ENCODE measurements at regions not wholly inside any gene's neighbourhood (a gene's known extent, or its start where the extent isn't known, plus 50 kb on each side); places are given as distances from the start of the nearest gene placed in this dataset.

GRCh38 chr21:27371975-27372331 is 405.1 kb upstream of the ADAMTS5 start:
- Histone ChIP-seq H3K4me3 (no peak overlapping the region), H3K36me3 (ENCODE audit: insufficient read depth in 1 of 2, low read depth in 1 of 2) (no peaks in the 10 kb centered on the region), H3K9me3 (no peaks in the 10 kb centered on the region), H3K27me3 (ENCODE audit: insufficient read depth in 3 of 3, low read length in 2 of 3) (no peaks in the 10 kb centered on the region), H3K4me1 (no peaks in the 10 kb centered on the region), H3K27ac (no peak overlapping the region)
- no peak for TF ChIP-seq CTCF (IDR thresholded peaks at IDR 0.05)
- DNase-seq: no peak
- no peak for ATAC-seq
- intact Hi-C loops (cut with DNase I): no loop called here

- Histone ChIP-seq H3K4me1 (no peaks in the 10 kb centered on the region), H3K36me3 (ENCODE audit: insufficient read depth in 1 of 2, low read depth in 1 of 2) (no peaks in the 10 kb centered on the region), H3K27ac (no peak overlapping the region), H3K4me3 (no peak overlapping the region), H3K9me3 (no peaks in the 10 kb centered on the region), H3K27me3 (ENCODE audit: insufficient read depth in 3 of 3, low read length in 2 of 3) (no peaks in the 10 kb centered on the region)
- intact Hi-C loops (cut with DNase I): no loop called here
- no peak for TF ChIP-seq CTCF (IDR thresholded peaks at IDR 0.05)
- no peak for ATAC-seq
- WGBS, 3 donors: 35 to 40% (median 40%) methylated on average over 5 of the region's 5 CpGs
- no peak for DNase-seq
These were observed 404.5 kb upstream of the ADAMTS5 start for GRCh38 chr21:27371115-27371974.

- H3K9me3 ChIP-seq: no peaks in the 10 kb centered on the region
- no peak for TF ChIP-seq CTCF (IDR thresholded peaks at IDR 0.05)
- no peak overlapping the region for H3K27ac ChIP-seq
- intact Hi-C loops (cut with DNase I): loop anchor here in 1 of 2 donors (10.0 kb wide), 1 partner anchor 335 kb away; no protein-coding TSS in a partner anchor
- no peak overlapping the region for H3K4me3 ChIP-seq
- WGBS, 3 donors: 60 to 73% (median 69%) methylated on average over 3 of the region's 3 CpGs
- H3K27me3 ChIP-seq (ENCODE audit: insufficient read depth in 3 of 3, low read length in 2 of 3): no peaks in the 10 kb centered on the region
- DNase-seq: no peak
- no peaks in the 10 kb centered on the region for H3K4me1 ChIP-seq
- no peak for ATAC-seq
- H3K36me3 ChIP-seq (ENCODE audit: insufficient read depth in 1 of 2, low read depth in 1 of 2): no peaks in the 10 kb centered on the region
These were observed 403.2 kb upstream of the ADAMTS5 start for GRCh38 chr21:27369978-27370571.

- Histone ChIP-seq H3K9me3 (no peaks in the 10 kb centered on the region), H3K4me1 (no peaks in the 10 kb centered on the region), H3K4me3 (no peak overlapping the region), H3K27ac (no peak overlapping the region), H3K36me3 (ENCODE audit: insufficient read depth in 1 of 2, low read depth in 1 of 2) (no peaks in the 10 kb centered on the region), H3K27me3 (ENCODE audit: insufficient read depth in 3 of 3, low read length in 2 of 3) (no peaks in the 10 kb centered on the region)
- intact Hi-C loops (cut with DNase I): loop anchor here in 1 of 2 donors (10.0 kb wide), 1 partner anchor 336 kb away; no protein-coding TSS in a partner anchor
- no peak for TF ChIP-seq CTCF (IDR thresholded peaks at IDR 0.05)
- ATAC-seq: no peak
- DNase-seq: no peak
- 95 to 98% (median 95%) methylated on average over 2 of the region's 2 CpGs for WGBS, 3 donors
These were observed 402.3 kb upstream of the ADAMTS5 start for GRCh38 chr21:27369234-27369633.

All from psoas muscle (tissue), 7 donors.